ENCODE measurements at regions not wholly inside any gene's neighbourhood (a gene's known extent, or its start where the extent isn't known, plus 50 kb on each side); places are given as distances from the start of the nearest gene placed in this dataset.

DNA sequence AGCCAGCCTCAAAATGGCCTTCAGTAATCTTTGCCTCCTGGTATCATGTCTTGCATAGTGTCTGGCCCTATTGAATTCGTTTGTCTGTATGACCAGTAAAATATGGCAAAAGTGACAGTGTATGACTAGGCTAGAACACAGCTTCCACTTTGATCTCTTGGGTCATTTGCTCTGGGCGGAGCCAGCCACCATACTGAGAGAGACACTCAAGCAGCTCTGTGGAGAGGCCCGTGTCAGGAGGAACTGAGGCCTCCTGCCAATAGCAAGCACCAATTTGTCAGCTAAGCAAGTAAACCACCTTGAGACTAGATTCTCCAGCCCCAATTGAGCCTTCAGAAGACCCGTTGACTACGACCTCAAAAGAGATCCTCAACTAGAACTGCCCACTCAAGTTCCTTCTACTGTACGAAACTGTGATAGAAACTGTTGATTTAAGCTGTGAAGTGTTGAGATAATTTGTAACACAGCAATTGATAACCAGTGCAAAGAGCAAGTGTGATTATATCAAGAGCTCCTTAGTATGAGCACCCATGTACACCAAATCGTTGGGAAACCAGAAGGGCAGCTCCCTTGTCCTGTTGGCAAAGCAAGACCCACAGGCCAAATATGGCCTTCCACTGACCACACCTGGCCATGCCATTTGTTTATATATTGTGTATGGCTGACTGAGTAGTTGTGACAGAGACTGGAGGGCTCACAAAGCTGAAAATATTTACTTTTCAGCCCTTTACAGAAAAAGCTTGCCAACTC is 52.7 kb upstream of the SERBP1 start:
- TF ChIP-seq, protein P1, sequence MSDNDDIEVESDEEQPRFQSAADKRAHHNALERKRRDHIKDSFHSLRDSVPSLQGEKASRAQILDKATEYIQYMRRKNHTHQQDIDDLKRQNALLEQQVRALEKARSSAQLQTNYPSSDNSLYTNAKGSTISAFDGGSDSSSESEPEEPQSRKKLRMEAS (IDR thresholded peaks at IDR 0.05; ENCODE audit: low read depth, low read length): no peak
- TF ChIP-seq MYC (IDR thresholded peaks at IDR 0.05; ENCODE audit: low read depth, low read length): no peak
- TF ChIP-seq, protein P2, sequence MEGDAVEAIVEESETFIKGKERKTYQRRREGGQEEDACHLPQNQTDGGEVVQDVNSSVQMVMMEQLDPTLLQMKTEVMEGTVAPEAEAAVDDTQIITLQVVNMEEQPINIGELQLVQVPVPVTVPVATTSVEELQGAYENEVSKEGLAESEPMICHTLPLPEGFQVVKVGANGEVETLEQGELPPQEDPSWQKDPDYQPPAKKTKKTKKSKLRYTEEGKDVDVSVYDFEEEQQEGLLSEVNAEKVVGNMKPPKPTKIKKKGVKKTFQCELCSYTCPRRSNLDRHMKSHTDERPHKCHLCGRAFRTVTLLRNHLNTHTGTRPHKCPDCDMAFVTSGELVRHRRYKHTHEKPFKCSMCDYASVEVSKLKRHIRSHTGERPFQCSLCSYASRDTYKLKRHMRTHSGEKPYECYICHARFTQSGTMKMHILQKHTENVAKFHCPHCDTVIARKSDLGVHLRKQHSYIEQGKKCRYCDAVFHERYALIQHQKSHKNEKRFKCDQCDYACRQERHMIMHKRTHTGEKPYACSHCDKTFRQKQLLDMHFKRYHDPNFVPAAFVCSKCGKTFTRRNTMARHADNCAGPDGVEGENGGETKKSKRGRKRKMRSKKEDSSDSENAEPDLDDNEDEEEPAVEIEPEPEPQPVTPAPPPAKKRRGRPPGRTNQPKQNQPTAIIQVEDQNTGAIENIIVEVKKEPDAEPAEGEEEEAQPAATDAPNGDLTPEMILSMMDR (IDR thresholded peaks at IDR 0.05; ENCODE audit: low read depth, low read length): no peak
- no peak for TF ChIP-seq POLR2A (IDR thresholded peaks at IDR 0.05; ENCODE audit: extremely low read depth, insufficient read length)
- DNase-seq (ENCODE audit: low read depth): no peak
- H3K4me3 ChIP-seq (ENCODE audit: low read depth, low read length): no peak overlapping the region

DNA sequence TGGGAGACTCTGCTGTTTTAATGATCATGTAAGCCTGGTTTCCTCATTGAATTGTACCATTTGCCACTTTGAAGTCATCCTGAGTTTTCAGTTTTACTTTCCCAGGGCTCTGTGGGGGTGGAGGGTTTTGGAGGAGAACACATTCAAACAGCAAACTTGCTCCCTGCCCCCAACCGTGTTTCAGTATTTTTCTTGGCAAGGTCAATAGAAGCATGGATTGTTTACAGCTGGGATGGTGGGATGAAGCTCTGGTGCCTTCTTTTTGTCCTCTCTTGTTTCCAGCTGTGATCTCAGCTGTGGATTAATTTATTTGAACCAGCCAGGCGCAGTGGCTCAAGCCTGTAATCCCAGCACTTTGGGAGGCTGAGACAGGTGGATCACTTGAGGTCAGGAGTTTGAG is 54.3 kb upstream of the SERBP1 start:
- no peak for DNase-seq (ENCODE audit: low read depth)
- H3K4me3 ChIP-seq (ENCODE audit: low read depth, low read length): no peak overlapping the region

DNA sequence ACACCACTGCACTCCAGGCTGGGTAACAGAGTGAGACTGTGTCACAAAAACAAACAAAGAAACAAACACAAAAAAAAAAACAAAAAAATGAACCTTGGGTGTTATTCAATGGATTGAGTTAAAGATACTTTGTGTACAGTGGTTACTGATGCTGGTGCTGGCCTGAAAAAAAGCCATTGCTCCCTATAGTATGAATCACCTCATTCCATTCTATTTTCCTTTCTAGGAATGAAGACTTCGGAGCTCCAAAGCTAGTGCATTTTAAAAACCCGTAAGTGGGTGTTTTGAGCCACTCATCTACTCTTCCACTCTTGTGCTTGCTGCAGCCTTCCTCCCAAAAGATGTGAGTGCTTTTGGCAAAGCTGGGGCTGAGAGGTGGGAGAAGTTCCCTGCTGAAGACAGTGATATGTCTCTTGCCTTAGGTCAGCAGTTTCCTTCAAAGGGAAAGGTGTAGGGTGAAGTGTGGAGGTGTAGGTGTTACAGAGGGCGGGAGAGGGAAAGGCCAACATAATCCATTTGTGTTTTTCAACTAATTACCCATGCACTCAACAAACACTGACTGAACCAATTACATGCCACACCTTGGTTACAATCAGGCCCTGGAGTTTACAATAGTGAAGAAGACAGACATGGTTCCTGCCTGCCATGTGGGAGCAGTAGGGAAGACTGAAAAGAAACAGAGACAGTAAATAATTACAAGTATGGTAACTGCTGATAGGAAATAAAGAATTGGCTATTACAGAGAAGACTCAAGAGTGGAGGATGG is 55.0 kb upstream of the SERBP1 start:
- no peak for DNase-seq (ENCODE audit: low read depth)
- TF ChIP-seq POLR2A (IDR thresholded peaks at IDR 0.05; ENCODE audit: extremely low read depth, insufficient read length): no peak
- TF ChIP-seq, protein P2 (IDR thresholded peaks at IDR 0.05; ENCODE audit: low read depth, low read length): no peak
- no peak for TF ChIP-seq MYC (IDR thresholded peaks at IDR 0.05; ENCODE audit: low read depth, low read length)
- TF ChIP-seq, protein P1 (IDR thresholded peaks at IDR 0.05; ENCODE audit: low read depth, low read length): no peak
- H3K4me3 ChIP-seq (ENCODE audit: low read depth, low read length): no peak overlapping the region

More for the DNA sequence above, 54.3 kb upstream of the SERBP1 start:
- TF ChIP-seq, protein P2 (IDR thresholded peaks at IDR 0.05; ENCODE audit: low read depth, low read length): no peak
- TF ChIP-seq MYC (IDR thresholded peaks at IDR 0.05; ENCODE audit: low read depth, low read length) (no peak), POLR2A (IDR thresholded peaks at IDR 0.05; ENCODE audit: extremely low read depth, insufficient read length) (no peak)
- TF ChIP-seq, protein P1 (IDR thresholded peaks at IDR 0.05; ENCODE audit: low read depth, low read length): no peak

DNA sequence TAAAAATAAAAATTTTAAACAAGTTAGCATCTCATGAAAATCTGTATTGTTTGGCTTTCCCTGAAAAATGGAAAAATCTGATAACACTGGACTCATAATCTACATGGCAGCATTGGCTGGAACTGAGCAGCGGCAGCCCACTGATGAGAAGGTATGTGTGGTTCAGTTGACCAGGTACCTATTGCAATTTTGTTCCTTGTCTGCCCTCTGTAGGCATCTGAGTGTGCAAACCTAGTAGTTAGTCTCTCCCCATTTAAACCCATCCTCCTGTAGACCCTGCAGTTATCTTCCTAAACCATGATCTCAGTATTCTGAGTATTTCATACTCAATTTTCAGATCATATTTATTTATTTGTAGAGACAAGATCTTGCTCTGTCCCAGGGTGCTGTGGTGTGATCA is 59.4 kb upstream of the SERBP1 start:
- TF ChIP-seq POLR2A (IDR thresholded peaks at IDR 0.05; ENCODE audit: extremely low read depth, insufficient read length): no peak
- TF ChIP-seq, protein P2 (IDR thresholded peaks at IDR 0.05; ENCODE audit: low read depth, low read length): no peak
- no peak for TF ChIP-seq MYC (IDR thresholded peaks at IDR 0.05; ENCODE audit: low read depth, low read length)
- TF ChIP-seq, protein P1 (IDR thresholded peaks at IDR 0.05; ENCODE audit: low read depth, low read length): no peak
- DNase-seq (ENCODE audit: low read depth): peak; percentile 27
- H3K4me3 ChIP-seq (ENCODE audit: low read depth, low read length): no peak overlapping the region

DNA sequence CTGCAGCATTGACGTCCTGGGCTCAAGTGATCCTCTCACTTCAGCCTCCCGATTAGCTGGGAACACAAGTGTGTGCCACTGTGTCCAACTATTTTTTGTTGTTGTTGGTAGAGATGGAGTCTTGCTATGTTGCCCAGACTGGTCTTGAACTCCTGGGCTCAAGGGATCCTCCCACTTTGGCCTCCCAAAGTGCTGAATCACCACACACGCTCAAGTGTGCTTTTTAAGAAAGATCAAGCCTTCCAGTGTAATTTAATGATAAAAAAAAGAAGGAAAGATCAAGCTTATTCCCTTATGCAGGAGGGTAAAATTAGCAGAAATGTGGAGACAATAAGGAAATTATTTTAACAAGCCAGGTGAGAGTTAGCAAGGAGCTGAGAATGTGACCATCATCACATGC is 61.1 kb upstream of the SERBP1 start:
- TF ChIP-seq, protein P1 (IDR thresholded peaks at IDR 0.05; ENCODE audit: low read depth, low read length): no peak
- TF ChIP-seq POLR2A (IDR thresholded peaks at IDR 0.05; ENCODE audit: extremely low read depth, insufficient read length): no peak
- TF ChIP-seq MYC (IDR thresholded peaks at IDR 0.05; ENCODE audit: low read depth, low read length): no peak
- TF ChIP-seq, protein P2 (IDR thresholded peaks at IDR 0.05; ENCODE audit: low read depth, low read length): no peak
- DNase-seq (ENCODE audit: low read depth): no peak
- no peak overlapping the region for H3K4me3 ChIP-seq (ENCODE audit: low read depth, low read length)
